HG03039 (cell line): ENCODE measurements at regions not wholly inside any gene's neighbourhood (a gene's known extent, or its start where the extent isn't known, plus 50 kb on each side); places are given as distances from the start of the nearest gene placed in this dataset.
"Not testable (repeated sequence)": the region's sequence is repeated elsewhere in the genome, so short reads cannot be mapped to it uniquely, and the experiment has no call there.

Experiments used
- ATAC-seq: cut with Tn5 transposase; IDR thresholded peaks from one replicate; pipeline ENCODE4 v1.9.1; 2021; ENCODE audit warnings: mild to moderate bottlenecking, moderate library complexity; ENCODE audit not compliant: unreplicated experiment

DNA sequence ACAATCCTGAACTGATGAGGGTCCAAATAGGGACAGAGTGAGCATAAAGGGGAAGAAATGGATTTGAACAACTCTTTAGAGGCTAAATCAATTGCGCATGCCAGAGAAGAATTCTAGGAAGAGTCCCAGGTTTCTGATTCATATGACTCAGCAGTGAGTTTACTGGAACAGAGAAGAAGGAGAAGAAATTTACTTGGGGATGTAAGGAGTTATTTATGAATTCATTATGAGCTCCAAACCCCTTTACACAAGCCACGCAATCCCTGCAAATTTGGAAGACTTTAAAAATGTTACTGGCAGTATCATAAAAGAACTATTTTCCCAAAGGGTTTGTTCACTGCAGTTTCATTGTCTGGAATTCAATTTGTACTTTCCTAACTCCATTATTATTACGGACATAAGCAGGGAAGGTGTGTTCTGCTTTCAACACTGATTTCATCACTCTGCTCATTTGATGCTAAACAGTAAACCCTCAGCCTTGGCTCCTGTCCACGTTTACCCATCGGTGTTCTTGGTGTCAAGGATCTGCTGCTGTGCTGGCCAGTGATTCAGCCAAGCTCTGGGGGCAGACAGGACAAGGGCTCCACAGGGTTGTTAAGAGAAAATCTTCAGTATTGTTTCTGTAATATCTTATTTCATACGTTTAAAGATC lies 273.7 kb downstream of the HNRNPD start:
- no peak for ATAC-seq

DNA sequence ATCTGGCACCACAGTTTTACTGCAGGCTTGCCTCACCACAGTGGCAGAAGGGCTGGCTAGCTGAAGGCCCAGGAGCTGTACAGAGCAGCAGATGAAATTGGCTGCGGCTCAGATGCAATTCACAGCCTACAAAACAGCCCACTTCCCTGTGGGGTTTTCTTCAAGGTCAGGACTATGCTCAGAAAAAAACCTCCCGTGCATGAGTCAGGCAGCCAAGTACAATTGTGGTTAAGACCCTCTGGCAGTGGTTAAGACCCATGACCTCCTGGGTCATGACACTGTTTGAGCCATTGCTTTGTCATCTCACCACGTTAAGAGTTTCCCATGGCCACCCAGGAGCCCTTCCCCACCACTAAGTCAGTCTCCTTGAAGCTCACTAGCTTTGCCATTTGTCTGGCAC lies 276.3 kb downstream of the HNRNPD start:
- ATAC-seq: no peak

DNA sequence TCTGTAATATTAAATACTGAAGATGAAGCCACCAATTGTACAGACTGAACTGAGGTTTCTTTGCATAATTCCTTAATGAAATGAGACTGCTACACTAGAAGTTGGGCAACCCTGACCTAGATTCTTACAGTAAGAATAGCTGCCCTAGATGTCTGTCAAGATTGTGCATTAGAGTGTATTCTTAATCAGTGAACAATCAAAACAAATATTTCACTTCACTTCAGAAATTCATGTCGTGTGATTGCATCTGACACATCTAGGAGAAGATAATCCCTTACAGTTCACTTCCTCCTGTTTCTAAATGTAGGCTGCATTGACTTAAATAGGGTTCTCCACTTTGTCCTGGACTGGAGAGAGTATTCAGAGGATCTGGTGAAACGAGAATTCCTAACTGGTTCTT lies 283.1 kb downstream of the HNRNPD start:
- ATAC-seq: no peak

DNA sequence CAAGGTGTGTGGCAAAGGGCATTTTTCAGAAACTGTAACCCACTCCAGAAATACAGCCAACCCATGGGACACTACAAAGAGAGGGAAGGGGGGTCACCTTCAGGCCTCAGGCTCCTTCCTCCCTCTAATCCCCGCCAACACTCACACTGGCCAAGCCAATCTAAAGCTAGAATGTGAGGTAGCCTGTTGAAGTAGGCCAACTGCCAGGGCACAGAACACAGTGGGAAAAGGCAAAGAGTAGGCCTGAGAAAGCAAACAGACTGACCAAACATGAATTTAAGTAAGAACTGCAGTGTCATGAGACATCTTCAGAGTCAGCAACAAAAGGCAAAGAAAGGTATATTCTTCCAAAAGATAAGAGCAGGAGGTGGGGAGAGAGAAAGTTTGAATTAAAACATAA lies 289.0 kb downstream of the HNRNPD start:
- ATAC-seq: no peak

DNA sequence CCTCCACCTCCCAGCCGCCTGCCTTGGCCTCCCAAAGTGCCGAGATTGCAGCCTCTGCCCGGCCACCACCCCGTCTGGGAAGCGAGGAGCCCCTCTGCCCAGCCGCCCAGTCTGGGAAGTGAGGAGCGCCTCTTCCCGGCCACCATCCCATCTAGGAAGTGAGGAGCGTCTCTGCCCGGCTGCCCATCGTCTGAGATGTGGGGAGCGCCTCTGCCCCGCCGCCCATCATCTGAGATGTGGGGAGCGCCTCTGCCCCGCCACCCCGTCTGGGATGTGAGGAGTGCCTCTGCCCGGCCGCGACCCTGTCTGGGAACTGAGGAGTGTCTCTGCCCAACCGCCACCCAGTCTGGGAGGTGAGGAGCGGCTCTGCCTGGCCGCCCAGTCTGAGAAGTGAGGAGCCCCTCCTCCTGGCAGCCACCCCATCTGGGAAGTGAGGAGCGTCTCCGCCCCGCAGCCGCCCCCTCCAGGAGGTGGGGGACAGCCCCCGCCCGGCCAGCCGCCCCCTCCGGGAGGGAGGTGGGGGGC lies 296.3 kb downstream of the HNRNPD start:
- not testable (repeated sequence) for ATAC-seq

DNA sequence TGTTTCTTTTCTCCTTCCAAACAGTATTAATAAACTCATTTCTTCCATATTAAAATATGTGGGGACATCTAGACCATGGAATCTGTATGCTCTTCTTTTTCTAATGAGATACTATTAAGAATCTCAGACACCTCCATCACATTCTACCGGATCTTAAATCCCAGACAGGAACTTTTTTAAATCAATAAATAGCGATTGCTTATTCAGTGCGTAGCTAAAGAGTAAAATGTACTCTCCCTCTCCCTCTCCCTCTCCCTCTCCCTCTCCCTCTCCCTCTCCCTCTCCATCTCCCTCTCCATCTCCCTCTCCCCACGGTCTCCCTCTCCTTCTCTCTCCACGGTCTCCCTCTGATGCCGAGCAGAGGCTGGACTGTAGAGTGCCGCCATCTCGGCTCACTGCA lies 297.0 kb downstream of the HNRNPD start:
- ATAC-seq: no peak

DNA sequence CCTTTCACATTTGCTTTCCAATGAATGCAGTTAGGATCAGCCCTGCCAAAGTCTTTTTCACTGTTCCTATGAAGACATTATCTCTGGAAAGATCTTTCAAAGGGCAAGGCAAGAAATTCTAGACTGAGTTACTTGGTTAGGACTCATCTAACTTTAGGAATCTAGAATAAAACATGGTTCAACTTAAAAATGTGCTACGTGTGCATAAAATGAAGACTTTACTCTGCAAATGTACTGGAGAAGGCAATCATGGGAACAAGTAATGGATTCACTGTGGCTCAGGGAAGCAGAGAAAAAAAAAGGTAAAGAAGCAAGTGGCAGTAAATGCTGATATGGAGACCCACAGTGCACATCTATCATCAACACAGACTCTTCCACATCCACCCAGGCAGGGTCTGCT lies 297.4 kb downstream of the HNRNPD start:
- no peak for ATAC-seq

DNA sequence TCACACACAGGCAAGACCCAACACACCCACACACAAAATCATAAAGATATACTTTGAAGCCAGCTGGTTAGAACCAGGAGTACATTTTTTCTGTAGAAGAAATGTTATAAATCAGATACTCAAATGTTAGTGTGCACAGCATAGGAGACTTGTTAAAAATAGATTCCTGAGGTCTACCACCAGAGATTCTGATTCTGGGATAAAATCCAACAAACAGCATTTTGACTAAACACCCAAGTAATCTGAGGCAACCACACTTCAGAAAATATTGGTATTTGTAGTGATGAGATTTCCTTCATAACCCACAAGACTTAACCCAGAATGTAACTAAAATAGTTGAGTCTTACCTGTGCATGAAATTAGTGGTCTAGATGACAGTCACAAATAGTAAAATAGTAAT lies 301.8 kb downstream of the HNRNPD start:
- no peak for ATAC-seq

DNA sequence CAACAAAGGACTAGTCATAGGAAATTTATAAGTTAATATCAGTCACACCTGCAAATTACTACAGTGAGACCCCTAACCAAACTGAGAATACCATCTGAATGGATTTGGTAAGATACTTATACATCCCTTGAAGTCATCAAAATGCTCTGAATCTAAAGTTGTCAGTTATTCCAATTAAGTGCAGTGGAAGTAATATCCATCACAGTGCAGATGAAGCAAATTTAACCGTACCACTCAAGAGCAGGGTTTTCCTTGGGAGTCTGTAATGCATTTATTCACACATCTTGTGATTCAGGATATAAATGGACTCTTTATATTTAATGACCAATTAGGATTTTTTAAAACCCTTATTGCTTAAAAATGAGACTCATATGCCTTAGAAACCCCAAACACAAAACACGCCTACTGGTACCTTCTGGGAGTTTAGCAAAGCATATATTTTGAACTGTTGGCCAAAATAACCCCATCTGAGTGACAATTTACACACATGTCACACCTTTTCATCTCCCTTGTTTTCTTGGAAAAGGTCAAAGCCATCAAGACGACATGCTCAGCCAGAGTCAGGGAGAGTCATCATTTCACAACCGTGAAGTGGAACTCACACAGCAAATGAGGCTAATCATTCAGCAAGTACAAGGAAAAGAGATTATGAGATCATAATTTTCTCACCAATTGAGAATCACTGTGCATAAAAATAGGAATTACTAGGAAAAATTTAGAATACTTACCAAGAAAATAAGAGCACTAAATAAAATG lies 303.7 kb downstream of the HNRNPD start:
- no peak for ATAC-seq

DNA sequence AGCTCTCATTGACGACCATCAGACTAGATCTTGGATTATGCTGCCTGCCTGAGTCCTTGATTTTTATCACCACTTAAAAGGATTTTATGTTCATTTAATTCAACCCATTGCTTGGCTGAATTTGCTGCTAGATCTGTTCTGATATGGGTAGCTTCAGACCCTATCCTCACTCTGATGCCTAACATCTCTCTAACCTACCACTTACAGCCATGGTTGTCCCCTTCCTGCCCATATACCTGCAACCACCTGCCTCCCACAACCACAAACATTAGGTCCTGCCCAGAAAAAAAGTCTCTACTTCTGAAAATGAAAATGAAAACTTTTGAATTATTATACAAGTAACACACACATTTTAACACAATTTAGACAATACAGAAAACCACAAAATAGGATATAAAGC lies 310.8 kb downstream of the HNRNPD start:
- no peak for ATAC-seq

DNA sequence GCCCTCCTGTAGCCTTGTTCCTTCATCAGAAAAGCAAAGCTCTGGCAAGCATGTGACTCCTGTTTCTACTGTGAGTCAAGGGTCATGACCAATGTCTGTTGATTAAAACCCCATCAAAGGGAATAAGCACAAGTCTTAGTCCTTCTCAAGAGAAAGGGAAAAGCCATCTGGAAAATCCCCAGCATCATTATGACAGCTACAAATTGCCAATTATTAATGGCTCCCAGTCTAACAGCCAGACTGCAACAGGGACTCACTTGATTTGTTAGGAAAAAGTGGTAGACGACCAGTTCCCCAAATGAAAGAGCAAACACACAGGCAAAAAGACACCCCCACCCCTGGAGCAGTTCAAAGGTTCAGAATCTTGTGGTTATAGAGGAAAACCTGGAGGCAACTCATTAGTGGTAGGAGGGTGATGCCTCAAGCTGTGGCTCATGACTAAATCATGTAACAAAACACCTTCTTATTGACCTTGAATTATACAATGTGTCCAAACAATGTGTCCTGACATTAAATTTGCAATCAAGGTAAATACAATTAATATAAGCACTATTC lies 315.7 kb downstream of the HNRNPD start:
- ATAC-seq: no peak

DNA sequence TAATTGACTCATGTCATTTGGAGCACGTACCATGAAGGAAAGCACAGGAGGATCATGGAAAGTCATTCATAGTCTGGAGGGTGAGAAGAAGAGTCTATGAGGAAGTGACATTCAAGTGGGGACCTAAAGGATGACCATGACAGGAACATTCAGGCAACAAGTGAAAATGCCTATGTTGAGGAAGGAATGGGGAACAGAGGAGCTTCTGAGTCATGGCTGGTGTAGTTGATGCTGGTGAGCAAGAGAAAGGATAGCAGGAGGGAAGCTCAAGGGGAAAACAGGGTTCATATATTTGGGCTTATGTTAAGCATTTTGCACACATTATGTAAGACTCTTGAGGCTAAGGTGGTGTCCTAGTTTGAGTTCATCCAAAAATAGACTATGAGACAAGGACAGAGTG lies 318.6 kb downstream of the HNRNPD start:
- no peak for ATAC-seq

DNA sequence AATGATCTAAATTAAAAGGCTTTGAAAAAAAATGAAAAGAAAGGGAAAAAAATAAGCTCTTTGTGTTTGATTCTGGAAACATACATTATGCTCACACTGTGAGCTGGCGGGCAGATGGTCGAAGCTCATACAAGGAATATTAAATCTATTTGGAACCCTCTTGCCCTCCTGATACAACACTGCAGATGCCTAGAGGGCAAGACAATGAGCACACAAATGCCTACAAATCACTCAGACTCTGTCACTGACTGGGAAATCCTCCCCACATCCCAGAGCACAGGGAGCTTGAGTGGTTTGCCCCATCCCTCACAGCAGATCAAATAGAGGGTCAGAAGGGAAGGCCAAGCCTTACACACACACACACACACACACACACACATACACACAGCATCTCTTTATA lies 320.4 kb downstream of the HNRNPD start:
- no peak for ATAC-seq

DNA sequence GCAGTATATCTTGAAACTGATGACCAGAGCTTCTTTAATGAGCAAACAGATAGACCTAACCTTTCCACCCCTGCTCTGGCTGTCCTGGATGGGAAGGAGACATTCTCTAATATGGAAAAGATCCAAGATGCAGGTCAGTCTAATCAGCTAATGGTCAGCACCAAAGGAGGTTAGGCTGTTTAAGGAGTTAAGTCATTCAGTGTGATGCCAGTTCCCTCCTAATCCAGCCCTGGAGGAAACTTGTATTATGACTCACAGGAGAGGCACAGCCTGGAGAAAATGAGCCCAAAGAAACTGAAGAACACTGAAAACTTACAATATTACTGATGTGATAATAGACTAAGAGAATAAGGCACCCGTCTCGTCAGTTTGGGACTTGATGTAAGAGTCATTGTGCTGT lies 323.0 kb downstream of the HNRNPD start:
- no peak for ATAC-seq

DNA sequence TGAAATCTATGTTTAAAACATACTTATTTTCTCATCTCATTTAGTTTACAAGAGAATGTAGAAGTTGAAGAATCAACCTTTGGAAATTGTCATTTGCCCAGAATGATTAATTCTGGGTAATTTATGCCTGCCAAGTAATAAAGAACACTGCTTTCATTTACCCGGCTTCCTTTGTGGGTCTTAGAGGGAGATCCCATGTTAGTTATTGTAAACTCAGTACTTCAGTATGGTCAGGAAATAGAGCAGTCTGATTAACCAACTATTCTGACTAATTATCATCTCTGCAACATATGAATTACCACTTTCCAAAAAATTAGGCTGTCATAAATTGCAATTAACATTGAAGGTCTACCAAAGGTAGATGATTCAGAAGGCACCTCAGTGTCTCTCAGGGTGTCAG lies 324.5 kb downstream of the HNRNPD start:
- ATAC-seq: no peak

DNA sequence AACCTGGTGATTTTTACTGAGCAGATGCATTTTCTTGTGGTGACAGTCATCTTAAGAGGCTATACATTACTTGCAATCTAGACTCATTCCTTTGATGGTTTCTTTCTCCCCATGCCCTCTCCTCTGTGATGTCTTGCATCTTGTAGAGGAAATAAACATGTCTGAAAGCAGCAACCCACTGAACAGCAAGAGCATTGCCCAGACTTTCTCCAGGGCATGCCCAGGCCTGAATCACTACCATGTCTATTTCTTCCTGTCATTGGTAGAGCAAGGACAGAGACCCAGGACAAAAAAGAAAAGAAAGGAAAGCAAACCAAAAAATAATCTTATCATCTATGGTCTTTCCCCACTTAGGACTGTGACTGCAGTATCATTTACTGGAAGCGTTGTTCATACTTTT lies 326.1 kb downstream of the HNRNPD start:
- ATAC-seq: no peak

DNA sequence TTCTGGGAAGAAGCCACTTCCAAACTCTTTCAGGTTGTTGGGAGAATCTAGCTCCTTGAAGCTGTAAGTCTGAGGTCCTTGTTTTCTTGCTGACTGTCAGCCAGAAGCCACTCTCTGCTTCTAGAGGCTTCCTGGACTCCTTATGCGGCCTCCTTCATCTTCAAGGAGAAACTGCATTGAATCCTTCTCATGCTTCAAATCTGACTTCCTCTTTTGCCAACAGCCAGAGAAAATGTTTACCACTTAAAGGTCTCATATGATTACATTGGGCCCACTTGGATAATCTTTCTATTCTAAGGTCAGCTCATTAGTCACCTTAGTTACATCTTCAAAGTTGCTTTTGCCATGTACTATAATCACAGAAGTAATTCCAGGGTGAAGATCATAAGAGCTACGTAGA lies 327.0 kb downstream of the HNRNPD start:
- ATAC-seq: no peak

DNA sequence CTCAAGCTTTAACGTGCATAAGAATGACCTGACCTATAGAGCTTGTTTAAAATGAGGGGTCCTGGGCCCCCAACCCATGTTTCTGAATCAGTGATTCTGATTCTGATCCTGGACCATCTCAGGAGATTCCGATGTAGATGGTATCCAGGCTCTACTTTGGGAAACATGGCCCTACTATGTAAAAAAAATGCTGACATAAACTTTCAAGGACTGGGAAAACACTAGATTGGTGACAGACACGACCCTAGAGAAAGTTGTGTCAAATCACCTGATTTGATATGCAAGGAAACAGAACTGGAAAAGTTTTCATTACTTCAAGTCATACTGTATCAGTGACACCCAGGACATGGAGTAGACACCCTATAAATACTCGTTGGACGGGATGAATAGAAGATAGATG lies 328.5 kb downstream of the HNRNPD start:
- no peak for ATAC-seq

DNA sequence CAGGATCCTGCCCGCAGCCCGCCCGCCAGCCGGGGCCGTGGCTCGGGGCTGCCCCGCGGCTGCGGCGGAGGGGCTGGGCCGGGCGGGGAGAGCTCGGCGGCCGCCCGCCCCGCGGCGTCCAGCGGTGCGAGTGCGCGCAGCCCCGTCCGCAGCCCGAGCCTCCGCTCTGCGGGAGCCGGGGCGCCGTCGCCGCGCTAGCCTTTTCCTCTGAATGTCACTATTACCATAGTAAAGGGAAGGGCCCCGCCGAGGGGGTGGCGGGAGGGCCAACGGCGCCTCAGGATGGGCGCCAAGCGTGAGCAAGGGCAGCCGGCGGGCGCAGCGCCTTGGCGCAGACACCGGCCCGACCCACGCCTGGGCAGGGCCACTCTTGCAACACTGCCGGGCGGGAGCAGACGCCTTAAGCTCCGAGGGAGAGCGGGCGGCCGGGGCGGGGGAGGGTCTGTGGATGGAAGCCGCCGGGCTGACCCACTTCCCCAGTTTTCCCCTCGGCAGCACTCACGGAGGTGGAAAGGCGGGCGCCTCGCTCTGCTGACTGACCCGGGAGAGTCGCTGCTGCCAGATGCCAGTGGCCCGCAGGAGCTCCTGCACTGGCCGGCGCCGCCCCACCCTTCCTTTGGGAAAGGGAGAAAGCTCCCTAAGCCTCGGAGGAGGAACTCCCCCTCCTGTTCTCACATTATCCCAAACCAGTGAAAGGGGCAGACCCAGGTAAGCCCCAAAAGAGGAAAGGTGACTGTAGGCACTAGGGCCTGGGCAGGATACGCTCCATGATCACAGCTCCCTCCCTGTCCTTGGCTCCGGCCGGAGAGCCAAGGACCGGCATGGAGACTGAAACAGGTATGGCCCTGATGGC lies 329.4 kb downstream of the HNRNPD start:
- ATAC-seq: no peak

DNA sequence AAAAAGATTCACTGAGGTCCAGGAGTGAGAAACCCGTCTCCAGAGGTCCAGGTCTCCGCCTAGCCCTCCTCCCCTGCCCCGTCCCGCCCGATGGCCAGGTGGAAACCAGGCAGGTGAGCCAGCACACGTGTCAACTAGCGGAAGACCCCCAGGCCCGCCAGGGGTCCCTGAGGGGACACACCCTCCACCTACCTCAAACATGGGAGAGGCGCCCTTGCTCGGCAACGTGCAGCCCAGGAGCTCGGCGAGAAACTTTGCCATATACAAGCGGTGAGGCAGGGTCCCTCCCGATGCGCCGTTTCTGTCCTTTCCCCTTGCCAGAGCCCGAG lies 330.0 kb downstream of the HNRNPD start:
- no peak for ATAC-seq

DNA sequence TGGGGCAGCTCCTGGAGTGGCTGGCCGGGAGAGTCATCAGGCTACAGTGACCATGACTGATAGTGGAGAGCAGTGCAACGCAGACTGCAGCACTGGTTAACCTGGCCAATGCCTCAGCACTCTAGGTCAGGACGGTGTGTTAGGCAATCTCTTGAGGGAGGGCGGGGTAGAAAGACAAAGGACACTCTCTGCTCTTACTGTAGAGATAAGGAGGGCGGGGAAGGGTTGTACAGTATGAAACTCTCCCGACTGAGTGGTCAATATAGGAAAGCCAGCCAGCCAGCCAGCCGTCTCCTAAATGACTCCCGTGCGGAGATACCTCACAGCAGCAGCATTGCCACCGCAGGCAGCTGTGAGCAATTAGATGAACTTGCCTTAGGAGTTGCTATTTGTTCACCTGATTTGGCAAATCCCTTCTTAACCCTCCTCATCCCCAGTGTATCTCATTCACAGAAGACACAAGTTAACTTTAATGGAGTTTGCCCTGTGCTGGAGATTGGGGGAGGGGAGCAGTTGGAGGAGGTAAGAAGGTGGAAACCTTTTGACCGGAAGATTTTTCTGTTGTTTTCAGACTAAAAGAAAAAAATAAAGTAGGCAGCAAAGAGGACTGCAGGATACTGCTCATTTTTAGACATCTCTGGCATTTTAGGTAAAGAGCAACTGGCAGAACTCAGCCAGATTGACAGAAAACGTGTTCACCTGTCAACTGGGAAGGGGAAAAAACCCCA lies 330.5 kb downstream of the HNRNPD start:
- ATAC-seq: no peak
